ENCODE measurements at regions not wholly inside any gene's neighbourhood (a gene's known extent, or its start where the extent isn't known, plus 50 kb on each side); places are given as distances from the start of the nearest gene placed in this dataset.

GRCh38 chr18:64979791-64980190 is 771.0 kb upstream of the CDH7 start:
- no peak for ATAC-seq
- no peak for DNase-seq
- no peaks in the 10 kb centered on the region for H3K36me3 Mint-ChIP-seq
- peaks cover 12% of the 10 kb centered on the region for H3K9me3 ChIP-seq (ENCODE audit: control insufficient read depth, insufficient read depth, low read length)
- H3K4me1 Mint-ChIP-seq: no peaks in the 10 kb centered on the region
- no peak overlapping the region for H3K27ac Mint-ChIP-seq
- H3K27me3 Mint-ChIP-seq (ENCODE audit: low read depth in 2 of 2): no peaks in the 10 kb centered on the region
- peaks cover 5 to 7% of the 10 kb centered on the region in 2 donors for H3K9me3 Mint-ChIP-seq
- H3K4me3 ChIP-seq (ENCODE audit: low read length): no peak overlapping the region
- H3K4me1 ChIP-seq (ENCODE audit: control insufficient read depth, insufficient read depth, low read length): no peaks in the 10 kb centered on the region
- no peak for TF ChIP-seq CTCF (IDR thresholded peaks at IDR 0.05)
- no peaks in the 10 kb centered on the region for H3K27me3 ChIP-seq (ENCODE audit: control insufficient read depth, insufficient read depth, low read length)
- H3K4me3 Mint-ChIP-seq: no peak overlapping the region
- intact Hi-C loops (cut with micrococcal nuclease): no loop called here
- no peak overlapping the region for H3K27ac ChIP-seq (ENCODE audit: low read length)
- no peaks in the 10 kb centered on the region for H3K36me3 ChIP-seq (ENCODE audit: control insufficient read depth, insufficient read depth, low read length)
- WGBS (ENCODE audit: insufficient coverage): 100% methylated on average over 1 of the region's 2 CpGs

- Mint-ChIP-seq H3K4me1 (no peaks in the 10 kb centered on the region), H3K27ac (no peak overlapping the region), H3K4me3 (no peak overlapping the region), H3K27me3 (ENCODE audit: low read depth in 2 of 2) (no peaks in the 10 kb centered on the region), H3K36me3 (no peaks in the 10 kb centered on the region), H3K9me3 (peaks cover 6 to 9% of the 10 kb centered on the region in 2 donors)
- DNase-seq: no peak
- H3K36me3 ChIP-seq (ENCODE audit: control insufficient read depth, insufficient read depth, low read length): no peaks in the 10 kb centered on the region
- 91% methylated on average over 8 of the region's 8 CpGs for WGBS (ENCODE audit: insufficient coverage)
- H3K27me3 ChIP-seq (ENCODE audit: control insufficient read depth, insufficient read depth, low read length): no peaks in the 10 kb centered on the region
- no peaks in the 10 kb centered on the region for H3K4me1 ChIP-seq (ENCODE audit: control insufficient read depth, insufficient read depth, low read length)
- no peak for TF ChIP-seq CTCF (IDR thresholded peaks at IDR 0.05)
- no peaks in the 10 kb centered on the region for H3K9me3 ChIP-seq (ENCODE audit: control insufficient read depth, insufficient read depth, low read length)
- intact Hi-C loops (cut with micrococcal nuclease): no loop called here
- no peak overlapping the region for H3K4me3 ChIP-seq (ENCODE audit: low read length)
- no peak overlapping the region for H3K27ac ChIP-seq (ENCODE audit: low read length)
- ATAC-seq: no peak
Observed at GRCh38 chr18:64974391-64975125, 776.3 kb upstream of the CDH7 start.

GRCh38 chr18:64972545-64972944 is 778.3 kb upstream of the CDH7 start:
- peaks cover 6 to 7% of the 10 kb centered on the region in 2 donors for H3K9me3 Mint-ChIP-seq
- H3K4me3 Mint-ChIP-seq: no peak overlapping the region
- no peak for TF ChIP-seq CTCF (IDR thresholded peaks at IDR 0.05)
- H3K4me1 Mint-ChIP-seq: no peaks in the 10 kb centered on the region
- no peaks in the 10 kb centered on the region for H3K27me3 Mint-ChIP-seq (ENCODE audit: low read depth in 2 of 2)
- no peaks in the 10 kb centered on the region for H3K4me1 ChIP-seq (ENCODE audit: control insufficient read depth, insufficient read depth, low read length)
- WGBS (ENCODE audit: insufficient coverage): 82% methylated on average over 1 of the region's 2 CpGs
- H3K27ac ChIP-seq (ENCODE audit: low read length): no peak overlapping the region
- no peak for DNase-seq
- ATAC-seq: no peak
- no peaks in the 10 kb centered on the region for H3K9me3 ChIP-seq (ENCODE audit: control insufficient read depth, insufficient read depth, low read length)
- H3K36me3 Mint-ChIP-seq: no peaks in the 10 kb centered on the region
- no peak overlapping the region for H3K4me3 ChIP-seq (ENCODE audit: low read length)
- intact Hi-C loops (cut with micrococcal nuclease): no loop called here
- no peak overlapping the region for H3K27ac Mint-ChIP-seq
- H3K27me3 ChIP-seq (ENCODE audit: control insufficient read depth, insufficient read depth, low read length): no peaks in the 10 kb centered on the region
- H3K36me3 ChIP-seq (ENCODE audit: control insufficient read depth, insufficient read depth, low read length): no peaks in the 10 kb centered on the region

- Histone ChIP-seq H3K4me1 (ENCODE audit: control insufficient read depth, insufficient read depth, low read length) (no peaks in the 10 kb centered on the region), H3K9me3 (ENCODE audit: control insufficient read depth, insufficient read depth, low read length) (no peaks in the 10 kb centered on the region), H3K27me3 (ENCODE audit: control insufficient read depth, insufficient read depth, low read length) (no peaks in the 10 kb centered on the region), H3K36me3 (ENCODE audit: control insufficient read depth, insufficient read depth, low read length) (no peaks in the 10 kb centered on the region), H3K4me3 (ENCODE audit: low read length) (no peak overlapping the region), H3K27ac (ENCODE audit: low read length) (no peak overlapping the region)
- Mint-ChIP-seq H3K27ac (no peak overlapping the region), H3K4me1 (no peaks in the 10 kb centered on the region), H3K27me3 (ENCODE audit: low read depth in 2 of 2) (no peaks in the 10 kb centered on the region), H3K4me3 (no peak overlapping the region), H3K36me3 (no peaks in the 10 kb centered on the region), H3K9me3 (peaks cover 6 to 8% of the 10 kb centered on the region in 2 donors)
- TF ChIP-seq CTCF (IDR thresholded peaks at IDR 0.05): no peak
- intact Hi-C loops (cut with micrococcal nuclease): no loop called here
- DNase-seq (no peak), ATAC-seq (no peak)
Observed at GRCh38 chr18:64966667-64967066, 784.1 kb upstream of the CDH7 start.

All from natural killer cell (primary cell).